SK-N-MC (cell line): ENCODE measurements at regions not wholly inside any gene's neighbourhood (a gene's known extent, or its start where the extent isn't known, plus 50 kb on each side); places are given as distances from the start of the nearest gene placed in this dataset.

ENCODE experiments used
- FOXP2 ChIP-seq: optimal IDR thresholded peaks from 2 replicates; pipeline ENCODE3; 2011; ENCODE audit warnings: mild to moderate bottlenecking, moderate library complexity; ENCODE audit not compliant: insufficient read depth; ENCODE audit errors: extremely low read length, control extremely low read depth
- POLR2AphosphoS5 ChIP-seq: IDR thresholded peaks from 2 replicates; pipeline ENCODE4 v1.6.1; 2012; ENCODE audit warnings: mild to moderate bottlenecking, low read depth, low read length, borderline replicate concordance

- TF ChIP-seq POLR2AphosphoS5 (no peak), FOXP2 (no peak)
These were observed 652.3 kb downstream of the ETS1 start for GRCh38 chr11:127935081-127935480.
